ENCODE measurements at regions not wholly inside any gene's neighbourhood (a gene's known extent, or its start where the extent isn't known, plus 50 kb on each side); places are given as distances from the start of the nearest gene placed in this dataset.
"Not testable (repeated sequence)": the region's sequence is repeated elsewhere in the genome, so short reads cannot be mapped to it uniquely, and the experiment has no call there.

GRCh38 chr3:162984746-162985145 is 1488.1 kb downstream of the OTOL1 start:
- H3K27ac Mint-ChIP-seq (ENCODE audit: unreplicated experiment) = no peak overlapping the region

GRCh38 chr3:162987085-162987794 is 1490.6 kb downstream of the OTOL1 start:
- H3K9me3 Mint-ChIP-seq (ENCODE audit: unreplicated experiment); DNase-seq (ENCODE audit: low spot score); H3K4me1 Mint-ChIP-seq (ENCODE audit: unreplicated experiment); H3K4me3 Mint-ChIP-seq (ENCODE audit: unreplicated experiment); H3K27ac Mint-ChIP-seq (ENCODE audit: unreplicated experiment); H3K36me3 Mint-ChIP-seq (ENCODE audit: low read depth, unreplicated experiment); H3K27me3 Mint-ChIP-seq (ENCODE audit: unreplicated experiment): not testable (repeated sequence)

More at GRCh38 chr3:162984746-162985145, 1488.1 kb downstream of the OTOL1 start:
- Mint-ChIP-seq H3K4me1 (ENCODE audit: unreplicated experiment) (no peaks in the 10 kb centered on the region), H3K36me3 (ENCODE audit: low read depth, unreplicated experiment) (no peaks in the 10 kb centered on the region), H3K4me3 (ENCODE audit: unreplicated experiment) (no peak overlapping the region), H3K9me3 (ENCODE audit: unreplicated experiment) (no peaks in the 10 kb centered on the region), H3K27me3 (ENCODE audit: unreplicated experiment) (no peaks in the 10 kb centered on the region)
- no peak for DNase-seq (ENCODE audit: low spot score)
- TF ChIP-seq CTCF (IDR thresholded peaks at IDR 0.05; ENCODE audit: unreplicated experiment) = no peak

GRCh38 chr3:162992741-162993140 is 1496.1 kb downstream of the OTOL1 start:
- H3K4me1 Mint-ChIP-seq (ENCODE audit: unreplicated experiment) = no peaks in the 10 kb centered on the region
- H3K4me3 Mint-ChIP-seq (ENCODE audit: unreplicated experiment) = no peak overlapping the region
- no peaks in the 10 kb centered on the region for H3K27me3 Mint-ChIP-seq (ENCODE audit: unreplicated experiment)
- no peak overlapping the region for H3K27ac Mint-ChIP-seq (ENCODE audit: unreplicated experiment)
- TF ChIP-seq CTCF (IDR thresholded peaks at IDR 0.05; ENCODE audit: unreplicated experiment) = no peak
- H3K36me3 Mint-ChIP-seq (ENCODE audit: low read depth, unreplicated experiment) = no peaks in the 10 kb centered on the region
- DNase-seq (ENCODE audit: low spot score) = no peak
- H3K9me3 Mint-ChIP-seq (ENCODE audit: unreplicated experiment) = no peaks in the 10 kb centered on the region

- Mint-ChIP-seq H3K27ac (ENCODE audit: unreplicated experiment) (no peak overlapping the region), H3K9me3 (ENCODE audit: unreplicated experiment) (no peaks in the 10 kb centered on the region), H3K36me3 (ENCODE audit: low read depth, unreplicated experiment) (no peaks in the 10 kb centered on the region), H3K4me1 (ENCODE audit: unreplicated experiment) (no peaks in the 10 kb centered on the region), H3K4me3 (ENCODE audit: unreplicated experiment) (no peak overlapping the region), H3K27me3 (ENCODE audit: unreplicated experiment) (no peaks in the 10 kb centered on the region)
- DNase-seq (ENCODE audit: low spot score) = no peak
- TF ChIP-seq CTCF (IDR thresholded peaks at IDR 0.05; ENCODE audit: unreplicated experiment) = no peak
Measured at GRCh38 chr3:162994165-162994564, 1497.6 kb downstream of the OTOL1 start.

- Mint-ChIP-seq H3K9me3 (ENCODE audit: unreplicated experiment) (no peaks in the 10 kb centered on the region), H3K27ac (ENCODE audit: unreplicated experiment) (no peak overlapping the region), H3K4me3 (ENCODE audit: unreplicated experiment) (no peak overlapping the region), H3K36me3 (ENCODE audit: low read depth, unreplicated experiment) (no peaks in the 10 kb centered on the region), H3K27me3 (ENCODE audit: unreplicated experiment) (no peaks in the 10 kb centered on the region), H3K4me1 (ENCODE audit: unreplicated experiment) (no peaks in the 10 kb centered on the region)
- no peak for TF ChIP-seq CTCF (IDR thresholded peaks at IDR 0.05; ENCODE audit: unreplicated experiment)
- no peak for DNase-seq (ENCODE audit: low spot score)
Measured at GRCh38 chr3:162996368-162996767, 1499.8 kb downstream of the OTOL1 start.
